H1 (cell line): ENCODE measurements at regions not wholly inside any gene's neighbourhood (a gene's known extent, or its start where the extent isn't known, plus 50 kb on each side); places are given as distances from the start of the nearest gene placed in this dataset.

Experiments
- CBX8 ChIP-seq: fragments of 300-800, 300-1000 bp; sonication (generic); IDR thresholded peaks from 2 replicates; pipeline ENCODE4 v1.7.1; 2016; ENCODE audit warnings: low read depth, low read length, borderline replicate concordance
- CHD1 ChIP-seq: IDR thresholded peaks from 2 replicates; pipeline ENCODE4 v1.6.1; 2012; ENCODE audit warnings: low read depth, low read length, improper control_type of control experiment
- EGR1 ChIP-seq: IDR thresholded peaks from 2 replicates; pipeline ENCODE4 v1.6.1; 2011; ENCODE audit warnings: low read depth, low read length, borderline replicate concordance
- JUN ChIP-seq: IDR thresholded peaks from 2 replicates; pipeline ENCODE4 v1.6.1; 2011; ENCODE audit warnings: low read depth, mild to moderate bottlenecking, improper control_type of control experiment, low read length
- KDM1A ChIP-seq: fragments of 200-600, 300-600 bp; sonication (generic); IDR thresholded peaks from 2 replicates; pipeline ENCODE4 v1.7.1; 2016; ENCODE audit warnings: mild to moderate bottlenecking, low read length, borderline replicate concordance
- NRF1 ChIP-seq: IDR thresholded peaks from 2 replicates; pipeline ENCODE4 v1.6.1; 2011; ENCODE audit warnings: mild to moderate bottlenecking, low read depth, low read length, improper control_type of control experiment
- SRF ChIP-seq: IDR thresholded peaks from 2 replicates; pipeline ENCODE4 v1.6.1; 2011; ENCODE audit warnings: mild to moderate bottlenecking, low read depth, low read length, moderate library complexity
- SUZ12 ChIP-seq: fragments of 200-600 bp; sonication (generic); IDR thresholded peaks from 2 replicates; pipeline ENCODE4 v1.6.1; 2012; ENCODE audit warnings: mild to moderate bottlenecking, inconsistent platforms, low read length, moderate library complexity, mixed read lengths
- TBP ChIP-seq: IDR thresholded peaks from 2 replicates; pipeline ENCODE4 v1.6.1; 2011; ENCODE audit warnings: low read depth, low read length, improper control_type of control experiment
- TF ChIP-seq, protein P1 (sequence below), 3 experiments: IDR thresholded peaks; 1 replicate in 2 of 3; 2 replicates in 1 of 3; pipeline versions ENCODE4 v1.5.1 to v1.6.1; 2011; ENCODE audit warnings: low read length in 3 of 3, mild to moderate bottlenecking in 3 of 3, inconsistent platforms in 2 of 3, low read depth in 1 of 3, moderate library complexity in 1 of 3; ENCODE audit not compliant: insufficient read depth in 1 of 3; ENCODE audit errors: control extremely low read depth in 1 of 3

- TF ChIP-seq TBP = no peak
- TF ChIP-seq, protein P1, sequence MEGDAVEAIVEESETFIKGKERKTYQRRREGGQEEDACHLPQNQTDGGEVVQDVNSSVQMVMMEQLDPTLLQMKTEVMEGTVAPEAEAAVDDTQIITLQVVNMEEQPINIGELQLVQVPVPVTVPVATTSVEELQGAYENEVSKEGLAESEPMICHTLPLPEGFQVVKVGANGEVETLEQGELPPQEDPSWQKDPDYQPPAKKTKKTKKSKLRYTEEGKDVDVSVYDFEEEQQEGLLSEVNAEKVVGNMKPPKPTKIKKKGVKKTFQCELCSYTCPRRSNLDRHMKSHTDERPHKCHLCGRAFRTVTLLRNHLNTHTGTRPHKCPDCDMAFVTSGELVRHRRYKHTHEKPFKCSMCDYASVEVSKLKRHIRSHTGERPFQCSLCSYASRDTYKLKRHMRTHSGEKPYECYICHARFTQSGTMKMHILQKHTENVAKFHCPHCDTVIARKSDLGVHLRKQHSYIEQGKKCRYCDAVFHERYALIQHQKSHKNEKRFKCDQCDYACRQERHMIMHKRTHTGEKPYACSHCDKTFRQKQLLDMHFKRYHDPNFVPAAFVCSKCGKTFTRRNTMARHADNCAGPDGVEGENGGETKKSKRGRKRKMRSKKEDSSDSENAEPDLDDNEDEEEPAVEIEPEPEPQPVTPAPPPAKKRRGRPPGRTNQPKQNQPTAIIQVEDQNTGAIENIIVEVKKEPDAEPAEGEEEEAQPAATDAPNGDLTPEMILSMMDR (IDR thresholded peaks at IDR 0.05; ENCODE audit: control extremely low read depth in 1 of 3, insufficient read depth in 1 of 3, low read depth in 1 of 3, low read length in 3 of 3) = no peak
- TF ChIP-seq EGR1 = no peak
- no peak for TF ChIP-seq KDM1A
- no peak for TF ChIP-seq NRF1
- TF ChIP-seq CHD1 = no peak
- TF ChIP-seq SRF = no peak
- TF ChIP-seq JUN = no peak
- no peak for TF ChIP-seq SUZ12
- no peak for TF ChIP-seq CBX8
Observed at GRCh38 chr2:191537921-191538320, 140.0 kb upstream of the NABP1 start.
